Peyer's patch (tissue), 4 donors: ENCODE measurements at regions not wholly inside any gene's neighbourhood (a gene's known extent, or its start where the extent isn't known, plus 50 kb on each side); places are given as distances from the start of the nearest gene placed in this dataset.
A peak's percentile ranks its signal among the peaks of the same experiment; 100 is the strongest.

Experiments used
- DNase-seq, 3 donors: peaks; one replicate each; pipeline ENCODE4 v3.0.0-alpha.2; 2017 to 2019
- H3K27ac ChIP-seq, 4 donors: fragments of 200-600 bp; sonication (generic); one replicate each; pipeline ENCODE4 v1.5.1; 2016 to 2019
- H3K27me3 ChIP-seq, 2 donors: fragments of 200-600 bp; sonication (generic); one replicate each; pipeline ENCODE4 v1.5.1; 2019
- H3K36me3 ChIP-seq, 3 donors: fragments of 200-600 bp; sonication (generic); one replicate each; pipeline ENCODE4 v1.5.1; 2016 to 2019
- H3K4me1 ChIP-seq, 4 donors: fragments of 200-600 bp; sonication (generic); one replicate each; pipeline ENCODE4 v1.5.1; 2016 to 2019
- H3K4me3 ChIP-seq, 4 donors: fragments of 200-600 bp; sonication (generic); 1 replicate in 3 of 4; 2 replicates in 1 of 4; pipeline ENCODE4 v1.5.1; 2016 to 2019; ENCODE audit warnings: mild to moderate bottlenecking in 1 of 4
- H3K9me3 ChIP-seq, 4 donors: fragments of 200-600 bp; sonication (generic); one replicate each; pipeline ENCODE4 v1.5.1; 2016 to 2019; ENCODE audit warnings: mild to moderate bottlenecking in 1 of 4
- POLR2A ChIP-seq, 2 donors: fragments of 450-650 bp; IDR thresholded peaks; one replicate each; pipeline ENCODE4 v1.5.1; 2017; ENCODE audit warnings: antibody characterized with exemption in 2 of 2, mild to moderate bottlenecking in 2 of 2, moderate library complexity in 2 of 2
- TF ChIP-seq, protein P1 (sequence below), 6 experiments: fragments of 450-650 bp in 4 of 6; fragments of 200-600 bp in 2 of 6; sonication (generic) in 1 of 6; IDR thresholded peaks; one replicate each; pipeline ENCODE4 v1.5.1; 2017 to 2019; ENCODE audit warnings: antibody characterized with exemption in 6 of 6, mild to moderate bottlenecking in 3 of 6, moderate library complexity in 1 of 6

DNA sequence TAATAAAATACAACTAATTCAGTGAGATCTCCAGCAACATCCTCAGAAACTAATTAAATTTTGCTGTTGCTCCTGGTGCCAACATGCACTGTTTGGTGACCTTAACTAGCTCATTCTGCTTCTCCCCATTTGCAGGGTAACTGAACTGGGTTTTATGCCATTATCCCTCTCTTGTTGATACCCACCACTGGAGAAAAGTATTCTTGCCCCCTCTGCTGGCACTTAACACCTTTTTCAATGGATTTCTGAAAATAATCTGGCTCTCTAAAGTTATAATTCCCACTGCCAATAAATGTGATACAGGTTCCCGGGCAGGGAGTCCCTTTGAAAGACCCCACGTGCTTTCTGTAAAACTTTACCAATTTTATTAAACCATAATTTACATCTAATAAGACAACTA lies 394.3 kb downstream of the OSTF1 start:
- TF ChIP-seq, protein P1, sequence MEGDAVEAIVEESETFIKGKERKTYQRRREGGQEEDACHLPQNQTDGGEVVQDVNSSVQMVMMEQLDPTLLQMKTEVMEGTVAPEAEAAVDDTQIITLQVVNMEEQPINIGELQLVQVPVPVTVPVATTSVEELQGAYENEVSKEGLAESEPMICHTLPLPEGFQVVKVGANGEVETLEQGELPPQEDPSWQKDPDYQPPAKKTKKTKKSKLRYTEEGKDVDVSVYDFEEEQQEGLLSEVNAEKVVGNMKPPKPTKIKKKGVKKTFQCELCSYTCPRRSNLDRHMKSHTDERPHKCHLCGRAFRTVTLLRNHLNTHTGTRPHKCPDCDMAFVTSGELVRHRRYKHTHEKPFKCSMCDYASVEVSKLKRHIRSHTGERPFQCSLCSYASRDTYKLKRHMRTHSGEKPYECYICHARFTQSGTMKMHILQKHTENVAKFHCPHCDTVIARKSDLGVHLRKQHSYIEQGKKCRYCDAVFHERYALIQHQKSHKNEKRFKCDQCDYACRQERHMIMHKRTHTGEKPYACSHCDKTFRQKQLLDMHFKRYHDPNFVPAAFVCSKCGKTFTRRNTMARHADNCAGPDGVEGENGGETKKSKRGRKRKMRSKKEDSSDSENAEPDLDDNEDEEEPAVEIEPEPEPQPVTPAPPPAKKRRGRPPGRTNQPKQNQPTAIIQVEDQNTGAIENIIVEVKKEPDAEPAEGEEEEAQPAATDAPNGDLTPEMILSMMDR (IDR thresholded peaks at IDR 0.05): no peak
- no peak for TF ChIP-seq POLR2A (IDR thresholded peaks at IDR 0.05)
- no peaks in the 10 kb centered on the region for H3K9me3 ChIP-seq
- no peak for DNase-seq
- no peaks in the 10 kb centered on the region for H3K36me3 ChIP-seq
- H3K4me1 ChIP-seq: no peaks in the 10 kb centered on the region
- no peak overlapping the region for H3K27ac ChIP-seq
- no peaks in the 10 kb centered on the region for H3K27me3 ChIP-seq
- no peak overlapping the region for H3K4me3 ChIP-seq

DNA sequence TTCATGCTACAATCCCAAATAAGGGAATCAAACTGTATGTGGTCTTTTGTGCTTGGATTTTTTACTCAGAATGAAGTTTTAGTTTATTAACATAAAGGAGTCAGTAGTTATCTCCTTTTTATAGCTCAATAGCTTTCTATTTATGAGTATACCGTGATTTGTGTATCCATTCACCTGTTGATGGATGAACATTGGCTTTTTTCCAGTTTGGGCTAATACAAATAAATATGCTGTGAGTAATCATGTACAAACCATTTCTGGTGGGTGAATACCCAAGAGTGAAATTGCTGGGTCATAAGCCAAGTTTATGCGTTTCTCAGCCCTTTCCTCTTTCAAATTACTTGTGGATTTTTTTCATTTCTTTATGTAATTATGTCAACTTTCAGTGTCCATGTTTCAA lies 395.3 kb downstream of the OSTF1 start:
- no peak for DNase-seq
- no peaks in the 10 kb centered on the region for H3K27me3 ChIP-seq
- H3K4me3 ChIP-seq: no peak overlapping the region
- no peaks in the 10 kb centered on the region for H3K36me3 ChIP-seq
- no peak overlapping the region for H3K27ac ChIP-seq
- H3K4me1 ChIP-seq: no peaks in the 10 kb centered on the region
- TF ChIP-seq, protein P1 (IDR thresholded peaks at IDR 0.05): no peak
- no peak for TF ChIP-seq POLR2A (IDR thresholded peaks at IDR 0.05)
- no peaks in the 10 kb centered on the region for H3K9me3 ChIP-seq

DNA sequence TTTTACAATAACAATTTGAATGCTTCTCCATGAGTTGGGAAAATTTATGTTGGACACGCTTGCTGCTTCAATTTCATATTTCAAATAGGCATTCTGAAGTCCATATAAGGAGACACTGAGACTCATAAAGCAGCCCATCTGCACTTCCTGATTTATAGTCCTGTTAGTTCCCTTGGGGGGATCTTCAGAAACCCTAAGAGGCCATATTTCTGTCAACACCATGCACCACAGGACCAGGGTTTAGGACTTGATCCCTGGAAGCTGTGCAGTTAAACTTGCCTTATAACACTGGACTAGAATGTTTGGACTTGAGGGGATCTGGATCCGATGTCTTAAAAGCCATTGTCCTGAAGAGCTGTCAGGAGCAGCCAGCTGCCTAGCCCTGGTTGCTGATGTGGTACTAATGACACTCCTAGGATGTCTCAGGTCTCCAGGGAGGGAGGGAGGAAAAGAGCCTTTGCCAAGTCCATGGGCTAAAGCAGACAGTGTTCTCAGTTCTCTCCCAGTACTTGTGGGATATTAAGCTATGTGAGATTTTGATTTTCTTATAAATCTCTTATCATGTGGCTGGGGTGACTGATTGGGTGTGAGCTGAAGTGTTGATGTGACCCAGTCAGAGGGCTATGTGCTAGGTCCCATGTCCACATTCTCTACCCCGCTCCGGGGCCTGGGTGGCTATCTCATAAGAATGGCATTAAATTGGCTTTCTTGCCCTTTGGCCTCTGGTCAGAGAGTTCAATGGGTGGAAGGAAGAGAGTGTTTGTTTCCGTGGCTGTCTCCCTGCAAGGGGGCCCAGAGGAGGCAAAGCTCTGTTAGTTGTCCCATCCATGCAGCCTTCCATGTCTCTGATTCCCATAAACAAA lies 399.8 kb downstream of the OSTF1 start:
- Histone ChIP-seq H3K9me3 (no peaks in the 10 kb centered on the region), H3K27me3 (no peaks in the 10 kb centered on the region), H3K4me3 (no peak overlapping the region), H3K36me3 (no peaks in the 10 kb centered on the region), H3K27ac (no peak overlapping the region), H3K4me1 (no peaks in the 10 kb centered on the region)
- DNase-seq: peak in 1 of 3 donors; percentile 53
- TF ChIP-seq, protein P1 (IDR thresholded peaks at IDR 0.05): no peak
- no peak for TF ChIP-seq POLR2A (IDR thresholded peaks at IDR 0.05)

DNA sequence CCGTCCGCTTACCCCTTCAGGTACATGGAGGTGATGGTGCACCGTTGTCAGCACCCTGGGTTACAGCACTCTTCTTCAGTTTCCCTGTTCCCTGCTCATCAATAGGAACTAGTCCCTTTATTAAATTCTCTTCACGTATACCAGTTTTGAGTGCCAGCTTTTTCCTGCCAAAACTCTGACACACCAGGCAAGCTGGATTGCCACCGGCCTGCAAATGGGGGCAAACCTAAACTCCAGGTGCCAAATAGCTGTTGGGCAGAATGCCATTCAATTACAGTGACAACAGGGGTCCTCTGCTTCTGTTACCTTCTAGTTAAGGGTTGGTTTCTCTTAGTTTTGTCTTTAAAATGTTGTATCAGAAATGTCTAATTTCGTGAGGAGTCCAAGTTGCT lies 400.4 kb downstream of the OSTF1 start:
- no peaks in the 10 kb centered on the region for H3K36me3 ChIP-seq
- H3K27ac ChIP-seq: no peak overlapping the region
- no peaks in the 10 kb centered on the region for H3K27me3 ChIP-seq
- no peak overlapping the region for H3K4me3 ChIP-seq
- no peak for TF ChIP-seq POLR2A (IDR thresholded peaks at IDR 0.05)
- TF ChIP-seq, protein P1 (IDR thresholded peaks at IDR 0.05): no peak
- H3K9me3 ChIP-seq: no peaks in the 10 kb centered on the region
- H3K4me1 ChIP-seq: no peaks in the 10 kb centered on the region
- no peak for DNase-seq

DNA sequence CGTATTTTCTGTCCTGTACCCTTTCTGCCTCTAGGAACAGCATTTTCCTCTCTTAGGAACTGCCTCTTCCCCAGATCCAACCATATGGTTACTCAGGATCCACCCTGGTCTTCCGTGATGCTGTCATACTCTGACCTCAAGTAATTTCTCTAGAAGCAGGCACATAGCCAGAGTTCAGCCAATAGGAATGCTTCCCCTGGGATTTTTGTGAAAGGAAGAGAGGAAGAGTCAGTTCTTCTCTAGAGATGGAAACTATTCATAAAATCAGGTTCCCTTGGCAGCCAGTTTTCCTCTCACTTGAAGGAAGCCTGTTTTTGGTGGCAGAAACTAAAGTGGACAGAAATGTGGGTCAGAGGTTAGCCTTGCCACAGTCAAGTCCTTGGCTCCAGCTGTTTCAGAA lies 400.1 kb upstream of the PCSK5 start:
- H3K9me3 ChIP-seq: no peaks in the 10 kb centered on the region
- H3K4me3 ChIP-seq: no peak overlapping the region
- TF ChIP-seq, protein P1 (IDR thresholded peaks at IDR 0.05): no peak
- TF ChIP-seq POLR2A (IDR thresholded peaks at IDR 0.05): no peak
- H3K36me3 ChIP-seq: no peaks in the 10 kb centered on the region
- no peaks in the 10 kb centered on the region for H3K27me3 ChIP-seq
- H3K27ac ChIP-seq: no peak overlapping the region
- H3K4me1 ChIP-seq: no peaks in the 10 kb centered on the region
- no peak for DNase-seq
